Activated CD4-positive, alpha-beta T cell treated with anti-CD3 and anti-CD28 coated beads for 48 hours (primary cell): ENCODE measurements at regions not wholly inside any gene's neighbourhood (a gene's known extent, or its start where the extent isn't known, plus 50 kb on each side); places are given as distances from the start of the nearest gene placed in this dataset.

Experiments
- DNase-seq: peaks from one replicate; pipeline ENCODE4 v3.0.0-alpha.2; 2020

DNA sequence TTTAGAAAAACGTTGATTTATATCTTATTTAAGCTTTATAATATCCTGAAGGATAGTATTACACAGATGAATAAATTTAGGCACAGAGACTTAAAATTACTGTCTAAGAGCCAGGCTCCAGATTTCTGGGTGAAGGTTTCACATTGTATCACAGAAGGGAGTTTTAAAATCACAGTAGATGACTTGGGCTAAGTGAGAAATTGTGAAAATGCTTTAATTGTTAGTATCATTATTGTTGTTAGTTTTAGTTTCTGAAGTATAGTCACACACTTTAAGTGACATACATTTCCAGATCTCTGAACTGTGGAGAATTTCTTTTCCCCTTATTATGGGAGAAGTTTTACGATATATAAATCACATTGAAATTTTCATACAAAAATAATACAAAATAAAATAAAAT, 83.5 kb downstream of the NDUFS5 start:
- DNase-seq = no peak

DNA sequence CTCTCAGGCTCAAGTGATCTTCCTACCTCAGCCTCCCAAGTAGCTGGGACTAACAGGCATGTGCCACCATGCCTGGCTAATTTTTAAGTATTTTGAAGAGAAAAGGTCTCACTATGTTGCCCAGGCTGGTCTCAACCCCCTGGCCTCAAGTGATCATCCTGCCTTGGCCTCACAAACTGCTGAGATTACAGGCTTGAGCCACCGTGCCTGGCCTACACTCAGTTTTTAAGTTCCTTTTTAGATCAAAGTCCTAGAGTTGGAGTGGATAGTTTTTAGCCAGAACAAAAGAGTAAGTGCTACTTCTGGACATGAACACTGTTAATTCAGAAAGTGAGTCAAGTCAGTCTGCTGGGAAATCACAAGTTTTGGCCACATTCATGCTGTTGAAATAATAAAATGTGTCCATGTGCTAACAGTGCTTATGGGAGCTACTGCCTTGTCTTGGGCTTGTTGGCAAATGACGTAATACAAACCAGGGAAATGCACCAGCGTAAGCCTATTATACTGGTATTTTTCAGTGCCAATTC, 84.2 kb downstream of the NDUFS5 start:
- no peak for DNase-seq

GRCh38 chr1:39110882-39111281, 84.7 kb downstream of the NDUFS5 start:
- no peak for DNase-seq

DNA sequence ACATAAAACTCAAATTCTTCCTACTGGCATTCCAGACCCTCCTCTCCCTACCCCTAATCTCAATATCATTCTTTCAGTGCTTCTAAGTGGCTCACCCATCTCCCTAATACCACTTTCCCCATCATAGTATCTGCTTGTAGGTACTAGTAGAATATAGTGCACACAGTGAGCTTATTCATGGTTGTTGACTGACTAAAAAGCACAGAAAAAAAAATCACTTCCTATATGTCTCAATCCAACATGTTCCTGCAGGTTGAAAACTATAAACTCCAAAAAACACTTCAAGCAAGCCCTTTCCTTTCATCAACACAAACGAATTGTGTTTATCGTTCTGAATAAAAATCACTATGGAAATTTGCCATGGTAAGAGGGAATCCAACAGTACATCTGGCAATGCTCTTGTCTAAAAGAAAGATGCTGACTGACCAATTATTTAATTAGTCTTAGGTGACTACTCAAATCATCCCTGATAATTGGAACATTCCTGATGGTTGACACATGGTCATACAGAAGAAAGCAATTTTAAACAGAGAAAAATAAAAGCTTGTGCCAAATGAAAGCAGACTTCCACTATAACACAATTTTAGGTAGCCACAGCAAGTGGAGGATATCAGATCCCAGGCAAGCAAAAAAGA, 87.1 kb downstream of the NDUFS5 start:
- no peak for DNase-seq

DNA sequence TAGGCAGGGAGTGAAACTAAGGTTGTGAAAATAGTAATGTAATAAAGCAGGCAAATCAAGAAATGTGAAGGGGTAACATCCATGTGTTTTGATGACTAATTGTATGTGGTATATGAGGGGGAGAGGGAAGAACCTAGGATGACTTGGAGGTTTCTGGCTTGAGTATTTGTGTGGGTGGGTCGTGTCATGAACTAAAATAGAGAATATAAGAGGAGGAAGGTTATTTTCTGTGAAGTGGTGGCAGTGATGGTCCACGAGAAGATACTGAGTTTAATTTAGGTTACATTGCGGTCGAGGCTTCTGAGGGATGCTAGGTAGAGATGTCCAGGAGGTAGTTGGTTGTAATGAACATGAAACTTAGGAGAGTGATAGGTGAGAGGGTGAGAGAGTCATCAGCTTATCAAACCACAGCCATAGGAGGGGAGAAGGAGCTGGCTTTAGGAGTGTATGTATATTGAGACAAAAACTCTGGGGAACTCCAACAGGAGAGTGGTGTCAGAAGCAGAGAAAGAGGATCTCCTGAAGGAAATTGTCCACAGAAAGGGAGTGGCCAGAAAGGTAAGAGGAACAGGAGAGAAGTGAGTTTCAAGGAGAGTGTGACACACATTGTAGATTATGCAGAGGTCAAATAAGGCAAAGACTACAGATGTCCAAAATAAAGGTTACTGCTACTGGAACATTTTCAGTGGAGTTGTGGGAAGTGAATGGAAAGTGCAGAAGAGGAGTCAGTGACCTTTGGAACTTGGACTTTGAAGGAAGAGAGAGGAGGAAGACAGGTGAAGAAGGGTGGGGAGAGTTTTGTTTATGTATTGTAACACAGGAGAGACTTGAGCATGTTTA, 89.0 kb upstream of the MACF1 start:
- DNase-seq = peak; percentile 19

- no peak for DNase-seq
Measured at GRCh38 chr1:39116116-39116607, 88.3 kb upstream of the MACF1 start.

DNA sequence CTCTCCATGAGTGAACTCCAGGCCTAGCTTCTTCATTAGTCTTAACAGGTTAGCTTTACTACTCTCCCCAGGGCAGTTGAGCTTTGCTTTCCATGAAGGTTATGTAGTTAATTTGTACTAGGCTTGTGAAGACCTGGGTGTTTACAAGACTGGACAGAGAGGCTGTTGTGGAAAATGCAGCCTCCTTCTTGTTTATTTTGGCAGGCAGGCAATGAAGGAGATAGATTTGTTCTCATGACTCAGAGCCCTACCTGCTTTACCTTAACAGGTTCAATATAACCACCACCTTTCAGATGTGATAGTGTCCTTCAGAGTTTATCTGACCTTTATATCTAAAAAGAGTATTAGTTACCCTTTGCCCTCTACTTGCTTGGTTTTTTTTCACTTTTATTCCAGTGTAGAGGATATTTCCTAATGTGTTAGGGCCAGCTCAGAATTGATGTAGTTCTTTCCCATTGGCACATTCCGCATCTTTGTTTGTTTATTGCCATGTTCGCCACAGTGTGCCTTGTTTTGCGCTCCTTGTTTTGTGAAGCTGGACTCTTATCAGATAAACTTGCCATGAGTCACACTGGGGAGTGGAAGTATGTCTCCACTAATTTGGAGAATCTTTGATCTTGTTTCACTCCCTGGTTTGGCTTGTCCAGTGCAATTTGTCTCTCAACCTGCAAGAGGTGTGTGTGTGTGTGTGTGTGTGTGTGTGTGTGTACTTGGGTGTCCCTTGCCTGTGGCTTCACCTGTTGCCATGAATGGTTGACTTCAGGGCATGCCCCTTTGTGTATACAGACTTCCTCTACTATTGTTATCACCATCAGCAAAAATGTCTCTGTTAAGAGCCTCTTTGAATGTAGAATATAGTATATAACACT, 87.4 kb upstream of the MACF1 start:
- DNase-seq = no peak

- no peak for DNase-seq
Measured at GRCh38 chr1:39117899-39118450, 86.5 kb upstream of the MACF1 start.

DNA sequence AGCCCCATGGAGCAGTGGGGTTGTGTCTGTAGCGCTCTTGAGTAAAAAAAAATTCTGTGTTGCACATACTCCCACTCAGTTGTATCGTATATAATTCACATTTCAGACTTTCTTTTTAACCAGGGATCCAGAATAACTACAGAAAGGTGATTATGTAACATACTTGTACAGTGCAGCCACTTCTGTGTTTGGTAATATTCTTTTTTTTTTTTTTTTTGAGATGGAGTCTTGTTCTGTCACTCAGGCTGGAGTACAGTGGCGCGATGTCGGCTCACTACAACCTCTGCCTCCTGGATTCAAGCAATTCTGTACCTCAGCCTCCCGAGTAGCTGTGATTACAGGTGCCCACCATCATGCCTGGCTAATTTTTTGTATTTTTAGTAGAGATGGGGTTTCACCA, 82.4 kb upstream of the MACF1 start:
- no peak for DNase-seq

GRCh38 chr1:39124282-39124681, 80.2 kb upstream of the MACF1 start:
- DNase-seq = no peak

DNA sequence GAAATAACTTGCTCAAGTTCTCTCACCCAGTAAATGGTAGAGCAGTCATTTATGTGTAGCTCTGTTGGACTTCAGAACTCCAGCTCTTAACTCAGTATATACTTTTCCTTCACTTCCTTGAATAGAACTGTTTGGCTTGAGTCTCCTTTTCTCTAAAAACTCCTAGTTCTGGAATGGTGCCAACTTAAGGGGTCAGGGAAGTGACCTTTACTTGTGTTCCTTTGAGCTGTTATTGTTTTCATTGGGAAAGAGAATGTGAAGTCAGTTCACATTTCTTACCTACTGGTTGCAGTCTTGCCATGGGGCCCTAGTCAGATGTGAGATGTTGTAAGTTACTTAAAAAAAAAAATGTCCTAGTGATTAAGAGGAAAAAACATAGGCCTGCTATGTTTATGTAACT, 77.0 kb upstream of the MACF1 start:
- no peak for DNase-seq

DNA sequence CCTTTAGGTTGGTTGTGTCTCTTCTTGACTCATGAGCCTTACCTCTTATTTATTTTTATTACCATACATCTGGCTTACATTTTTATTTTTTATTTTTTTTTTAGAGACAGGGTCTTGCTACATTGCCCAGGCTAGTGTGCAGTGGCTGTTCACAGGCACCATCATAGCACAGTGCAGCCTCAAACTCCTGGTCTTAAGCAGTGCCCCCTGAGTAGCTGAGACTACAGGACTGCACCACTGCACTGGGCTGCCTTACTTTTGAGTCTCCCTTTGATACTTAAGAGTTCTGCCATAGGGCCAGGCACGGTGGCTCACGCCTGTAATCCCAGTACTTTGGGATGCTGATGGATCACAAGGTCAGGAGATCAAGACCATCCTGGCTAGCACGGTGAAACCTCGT, 76.4 kb upstream of the MACF1 start:
- no peak for DNase-seq

DNA sequence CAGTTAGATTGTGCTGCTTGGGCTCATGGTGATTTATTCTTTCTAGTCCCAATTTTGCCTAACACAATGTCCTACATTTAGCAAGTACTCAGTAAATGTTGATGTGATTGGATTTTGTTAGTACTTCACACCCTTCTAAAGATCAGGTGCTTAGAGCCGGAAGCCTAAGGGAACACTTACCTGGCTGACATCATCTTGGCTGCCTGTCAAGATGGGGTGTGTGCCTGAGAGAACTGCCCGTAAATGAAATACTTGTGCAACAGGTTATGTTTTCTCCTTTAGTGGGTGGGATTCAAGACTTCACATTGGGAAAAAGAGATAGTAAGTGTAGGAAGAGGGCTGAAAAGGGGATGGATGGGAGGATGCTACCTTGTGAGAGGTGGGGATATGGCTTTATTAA, 75.5 kb upstream of the MACF1 start:
- DNase-seq = no peak

- DNase-seq = no peak
Measured at GRCh38 chr1:39129514-39129913, 75.0 kb upstream of the MACF1 start.

- DNase-seq = no peak
Measured at GRCh38 chr1:39130325-39130724, 74.2 kb upstream of the MACF1 start.

- no peak for DNase-seq
Measured at GRCh38 chr1:39131940-39132339, 72.6 kb upstream of the MACF1 start.

GRCh38 chr1:39132505-39133339, 71.8 kb upstream of the MACF1 start:
- DNase-seq = no peak

DNA sequence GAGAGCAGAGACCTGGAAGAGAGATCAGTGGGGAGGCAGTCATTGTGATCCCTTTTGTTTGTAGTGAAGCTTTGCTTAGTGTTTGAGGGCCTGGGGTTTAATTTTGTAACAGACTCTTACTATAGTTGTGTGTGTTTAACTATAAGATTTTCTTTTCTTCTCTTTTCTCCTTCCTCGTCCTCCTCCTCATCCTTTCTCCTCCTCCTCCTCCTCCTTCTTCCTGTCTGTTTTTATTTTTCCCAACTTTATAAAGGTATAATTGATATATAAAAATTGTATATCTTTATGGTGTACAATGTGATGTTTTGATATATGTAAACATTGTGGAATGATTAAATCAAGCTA, 71.2 kb upstream of the MACF1 start:
- DNase-seq = no peak

GRCh38 chr1:39134768-39135333, 69.6 kb upstream of the MACF1 start:
- no peak for DNase-seq

DNA sequence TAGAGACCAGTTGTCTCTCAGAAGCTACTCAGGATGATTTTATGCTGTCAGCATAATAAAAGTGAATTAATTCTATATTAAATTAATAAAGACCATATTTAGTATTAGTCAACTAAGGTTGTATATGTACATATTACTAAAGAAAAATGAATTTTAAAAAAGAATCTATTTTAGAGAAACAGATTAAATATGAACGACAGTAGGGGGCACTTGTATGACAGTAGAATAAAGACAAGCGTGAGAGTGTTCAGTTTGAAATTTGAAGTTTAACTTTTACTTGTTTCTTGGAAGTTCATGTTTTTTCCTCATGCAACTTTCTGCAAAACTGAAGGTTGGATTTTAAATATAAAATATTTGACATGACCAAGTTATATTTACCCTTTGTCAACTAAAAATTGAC, 67.9 kb upstream of the MACF1 start:
- DNase-seq = no peak

- no peak for DNase-seq
Measured at GRCh38 chr1:39139723-39140360, 64.7 kb upstream of the MACF1 start.
